ENCODE measurements at regions not wholly inside any gene's neighbourhood (a gene's known extent, or its start where the extent isn't known, plus 50 kb on each side); places are given as distances from the start of the nearest gene placed in this dataset.

DNA sequence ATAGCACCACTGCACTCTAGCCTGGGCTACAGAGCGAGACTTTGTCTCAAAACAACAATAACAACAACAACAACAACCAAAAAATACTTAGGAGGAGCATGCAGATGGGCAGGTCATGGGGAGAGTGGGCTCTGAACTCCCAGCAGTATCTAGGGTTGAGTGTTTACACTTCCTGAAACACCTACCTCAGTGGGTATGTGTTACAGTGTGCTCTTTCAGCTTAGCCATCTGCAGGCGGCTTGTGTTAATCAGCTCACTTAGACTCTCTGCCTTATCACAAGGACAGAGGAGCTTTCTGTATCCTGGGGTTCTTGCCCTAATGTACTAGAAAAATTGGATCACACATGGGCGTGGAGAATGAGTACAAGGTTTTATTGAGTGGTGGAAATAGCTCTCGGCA lies 340.2 kb downstream of the KIF20B start:
- ChIA-PET CTCF (no interaction called here), POLR2A (no interaction called here)
- Histone ChIP-seq H3K36me3 (replicated peaks in 1 of 2; ENCODE audit: control extremely low read depth in 1 of 2, control insufficient read depth in 1 of 2, extremely low read depth in 1 of 2, insufficient read depth in 2 of 2, low read length in 1 of 2) (no peaks in the 10 kb centered on the region), H3K9ac (ENCODE audit: low read length) (no peak overlapping the region), H4K20me1 (ENCODE audit: control insufficient read depth, insufficient read depth, low read length, poor library complexity, severe bottlenecking) (no peaks in the 10 kb centered on the region), H3K4me2 (replicated peaks; ENCODE audit: low read depth, low read length, poor library complexity, severe bottlenecking) (no peak overlapping the region), H3K27me3 (replicated peaks in 1 of 4; ENCODE audit: control extremely low read depth in 1 of 4, control insufficient read depth in 3 of 4, insufficient read depth in 4 of 4, low read length in 3 of 4) (peaks cover 0 to 4% (median 0%) of the 10 kb centered on the region in 4 experiments), H2AFZ (ENCODE audit: insufficient read depth, low read depth, low read length, poor library complexity, severe bottlenecking) (no peak overlapping the region), H3K4me3 (ENCODE audit: control extremely low read depth in 1 of 5, extremely low read depth in 1 of 5, insufficient read depth in 1 of 5, low read depth in 2 of 5, low read length in 4 of 5) (no peak overlapping the region), H3K4me1 (ENCODE audit: control insufficient read depth in 2 of 2, insufficient read depth in 2 of 2, low read length in 2 of 2) (peaks cover 4 to 7% of the 10 kb centered on the region in 2 donors), H3K27ac (ENCODE audit: low read length in 2 of 2) (no peak overlapping the region), H3K79me2 (ENCODE audit: control insufficient read depth, insufficient read depth, low read length) (no peaks in the 10 kb centered on the region), H3K9me3 (ENCODE audit: control extremely low read depth in 1 of 3, control insufficient read depth in 2 of 3, insufficient read depth in 1 of 3, low read length in 2 of 3) (peaks cover 0 to 5% (median 0%) of the 10 kb centered on the region in 3 donors)
- no peak overlapping the region for H3K4me3 Mint-ChIP-seq
- no peak for TF ChIP-seq CTCF (IDR thresholded peaks at IDR 0.05)
- no peak for TF ChIP-seq EZH2 (IDR thresholded peaks at IDR 0.05; ENCODE audit: borderline replicate concordance, insufficient read depth, low read depth, low read length, poor library complexity, severe bottlenecking)
- H3K9me3 Mint-ChIP-seq (ENCODE audit: insufficient read depth): no peaks in the 10 kb centered on the region
- no peak for DNase-seq
- H3K27me3 Mint-ChIP-seq: no peaks in the 10 kb centered on the region
- WGBS (ENCODE audit: insufficient coverage): 93% methylated on average over 3 of the region's 4 CpGs
- intact Hi-C loops (cut with micrococcal nuclease): no loop called here
- H3K27ac Mint-ChIP-seq: no peak overlapping the region
- peaks cover 6% of the 10 kb centered on the region for H3K4me1 Mint-ChIP-seq
- ATAC-seq (ENCODE audit: low read depth): no peak

DNA sequence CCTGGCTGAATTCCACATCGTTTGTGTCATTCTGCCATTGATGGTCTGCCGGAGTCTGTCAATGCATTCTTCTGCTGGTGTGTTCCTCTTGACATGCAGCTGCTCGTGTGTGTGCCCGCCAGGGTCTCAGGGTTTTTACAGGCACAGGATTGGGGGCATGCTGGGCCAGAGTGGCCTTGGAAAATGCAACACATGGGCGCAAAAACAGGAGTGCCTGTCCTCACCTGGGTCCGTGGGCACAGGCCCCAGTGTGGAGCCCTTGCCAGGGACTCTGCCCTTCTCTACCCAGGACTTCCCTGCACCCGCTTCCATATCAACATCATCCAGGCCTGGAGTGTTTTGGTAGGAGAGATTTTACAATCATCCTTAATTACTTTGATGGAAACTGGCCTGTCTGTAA lies 340.7 kb downstream of the KIF20B start:
- no peak for DNase-seq
- Histone ChIP-seq H3K9ac (ENCODE audit: low read length) (no peak overlapping the region), H2AFZ (ENCODE audit: insufficient read depth, low read depth, low read length, poor library complexity, severe bottlenecking) (no peak overlapping the region), H3K4me3 (ENCODE audit: control extremely low read depth in 1 of 5, extremely low read depth in 1 of 5, insufficient read depth in 1 of 5, low read depth in 2 of 5, low read length in 4 of 5) (no peak overlapping the region), H3K9me3 (ENCODE audit: control extremely low read depth in 1 of 3, control insufficient read depth in 2 of 3, insufficient read depth in 1 of 3, low read length in 2 of 3) (peaks cover 0 to 5% (median 0%) of the 10 kb centered on the region in 3 donors), H4K20me1 (ENCODE audit: control insufficient read depth, insufficient read depth, low read length, poor library complexity, severe bottlenecking) (no peaks in the 10 kb centered on the region), H3K4me1 (ENCODE audit: control insufficient read depth in 2 of 2, insufficient read depth in 2 of 2, low read length in 2 of 2) (peaks cover 8 to 12% of the 10 kb centered on the region in 2 donors), H3K4me2 (replicated peaks; ENCODE audit: low read depth, low read length, poor library complexity, severe bottlenecking) (no peak overlapping the region), H3K36me3 (replicated peaks in 1 of 2; ENCODE audit: control extremely low read depth in 1 of 2, control insufficient read depth in 1 of 2, extremely low read depth in 1 of 2, insufficient read depth in 2 of 2, low read length in 1 of 2) (no peaks in the 10 kb centered on the region), H3K27ac (ENCODE audit: low read length in 2 of 2) (no peak overlapping the region), H3K27me3 (replicated peaks in 1 of 4; ENCODE audit: control extremely low read depth in 1 of 4, control insufficient read depth in 3 of 4, insufficient read depth in 4 of 4, low read length in 3 of 4) (peaks cover 0 to 4% (median 0%) of the 10 kb centered on the region in 4 experiments), H3K79me2 (ENCODE audit: control insufficient read depth, insufficient read depth, low read length) (no peaks in the 10 kb centered on the region)
- Mint-ChIP-seq H3K4me1 (peaks cover 11% of the 10 kb centered on the region), H3K9me3 (ENCODE audit: insufficient read depth) (no peaks in the 10 kb centered on the region), H3K4me3 (no peak overlapping the region), H3K27me3 (no peaks in the 10 kb centered on the region), H3K27ac (no peak overlapping the region)
- ChIA-PET CTCF (no interaction called here), POLR2A (no interaction called here)
- 89% methylated on average over 4 of the region's 7 CpGs for WGBS (ENCODE audit: insufficient coverage)
- no peak for TF ChIP-seq CTCF (IDR thresholded peaks at IDR 0.05)
- no peak for TF ChIP-seq EZH2 (IDR thresholded peaks at IDR 0.05; ENCODE audit: borderline replicate concordance, insufficient read depth, low read depth, low read length, poor library complexity, severe bottlenecking)
- ATAC-seq (ENCODE audit: low read depth): no peak
- intact Hi-C loops (cut with micrococcal nuclease): no loop called here

Measured in B cell (primary cell).